ENCODE measurements at regions not wholly inside any gene's neighbourhood (a gene's known extent, or its start where the extent isn't known, plus 50 kb on each side); places are given as distances from the start of the nearest gene placed in this dataset.

GRCh38 chr20:12331236-12331635, 413.5 kb downstream of the BTBD3 start:
- H3K79me1 ChIP-seq (ENCODE audit: low read depth, low read length): no peaks in the 10 kb centered on the region
- 100% methylated on average over 1 of the region's 1 CpG; no CpG with 5 or more reads in 1 of the 2 experiments for WGBS, 2 experiments (ENCODE audit: extremely low coverage in 1 of 2, insufficient coverage in 1 of 2, insufficient read length in 1 of 2, insufficient replicate concordance in 2 of 2, low coverage in 1 of 2, low lambda C conversion rate in 2 of 2, missing lambda C conversion rate in 1 of 2)
- DNase-seq (ENCODE audit: low read depth in 1 of 2, low spot score in 2 of 2): no peak
- H2BK20ac ChIP-seq (ENCODE audit: low read length): no peak overlapping the region
- H3K9ac ChIP-seq (replicated peaks in 1 of 4; ENCODE audit: extremely low read depth in 1 of 4, low read depth in 3 of 4, low read length in 3 of 4): no peak overlapping the region
- H3K4me1 ChIP-seq (replicated peaks in 1 of 4; ENCODE audit: control insufficient read depth in 3 of 4, insufficient read depth in 4 of 4, low read length in 3 of 4): no peaks in the 10 kb centered on the region
- no peak overlapping the region for H3K23ac ChIP-seq (ENCODE audit: insufficient read length)
- no peak overlapping the region for H3K14ac ChIP-seq (ENCODE audit: insufficient read length)
- H3K56ac ChIP-seq (replicated peaks; ENCODE audit: insufficient read length, low read depth, low read length): no peak overlapping the region
- TF ChIP-seq RNF2 (IDR thresholded peaks at IDR 0.05; ENCODE audit: borderline replicate concordance, low read depth, low read length, missing control alignments, poor library complexity, severe bottlenecking) (no peak), TAF1 (IDR thresholded peaks at IDR 0.05; ENCODE audit: low read depth, low read length) (no peak), SIRT6 (IDR thresholded peaks at IDR 0.05; ENCODE audit: low read length) (no peak), ATF3 (IDR thresholded peaks at IDR 0.05; ENCODE audit: insufficient read depth, low read depth, low read length) (no peak), SP4 (IDR thresholded peaks at IDR 0.05; ENCODE audit: low read length) (no peak), RFX5 (IDR thresholded peaks at IDR 0.05; ENCODE audit: borderline replicate concordance, low read depth, low read length) (no peak)
- H4K5ac ChIP-seq (ENCODE audit: insufficient read length, low read depth, low read length): no peak overlapping the region
- no peaks in the 10 kb centered on the region for H3K9me3 ChIP-seq (ENCODE audit: insufficient read depth in 2 of 2, low read depth in 1 of 2, low read length in 1 of 2)
- H4K91ac ChIP-seq (replicated peaks; ENCODE audit: insufficient read length, low read length): no peak overlapping the region
- no peak overlapping the region for H3K4me2 ChIP-seq (ENCODE audit: insufficient read depth in 1 of 2, low read depth in 2 of 2, low read length in 2 of 2)
- H2BK5ac ChIP-seq (ENCODE audit: low read depth, low read length): no peak overlapping the region
- H3K4ac ChIP-seq (replicated peaks; ENCODE audit: insufficient read length, low read depth, low read length): no peak overlapping the region
- H3K27me3 ChIP-seq (replicated peaks in 1 of 4; ENCODE audit: control insufficient read depth in 3 of 4, extremely low read depth in 1 of 4, insufficient read depth in 3 of 4, low read length in 3 of 4): no peaks in the 10 kb centered on the region
- no peaks in the 10 kb centered on the region for H3K36me3 ChIP-seq (ENCODE audit: control insufficient read depth in 2 of 4, insufficient read depth in 4 of 4, low read length in 3 of 4)
- no peak overlapping the region for H2AK5ac ChIP-seq (ENCODE audit: low read depth, low read length)
- H2BK15ac ChIP-seq (ENCODE audit: low read length): no peak overlapping the region
- H3K27ac ChIP-seq (ENCODE audit: low read depth, low read length): no peak overlapping the region
- no peak overlapping the region for H4K8ac ChIP-seq (ENCODE audit: extremely low read depth, insufficient read depth, low read length)
- no peak overlapping the region for H3K18ac ChIP-seq (ENCODE audit: extremely low read depth, low read length)
- H3K23me2 ChIP-seq (ENCODE audit: low read depth, low read length): no peaks in the 10 kb centered on the region
- no peak overlapping the region for H2AFZ ChIP-seq (ENCODE audit: low read length)
- POLR2A ChIA-PET (ENCODE audit: partially characterized antibody): no interaction called here
- no peaks in the 10 kb centered on the region for H4K20me1 ChIP-seq (replicated peaks in 1 of 2; ENCODE audit: control insufficient read depth in 1 of 2, insufficient read depth in 2 of 2, low read length in 2 of 2)
- no peak for FAIRE-seq
- H3K4me3 ChIP-seq (ENCODE audit: extremely low read depth in 1 of 4, insufficient read depth in 2 of 4, low read depth in 3 of 4, low read length in 4 of 4): no peak overlapping the region
- H2BK120ac ChIP-seq (replicated peaks; ENCODE audit: low read depth, low read length): no peak overlapping the region
- CTCF ChIA-PET (ENCODE audit: partially characterized antibody): no interaction called here
- H2BK12ac ChIP-seq (ENCODE audit: low read depth, low read length): no peak overlapping the region
- no peaks in the 10 kb centered on the region for H3K79me2 ChIP-seq (ENCODE audit: control insufficient read depth in 1 of 2, insufficient read depth in 2 of 2, low read length in 2 of 2)

Measured in H1 (cell line).